Suppressor macrophage treated with lipopolysaccharide for 1 hour (primary cell): ENCODE measurements at regions not wholly inside any gene's neighbourhood (a gene's known extent, or its start where the extent isn't known, plus 50 kb on each side); places are given as distances from the start of the nearest gene placed in this dataset.

ENCODE experiments used
- DNase-seq, 3 donors: peaks; one replicate each; pipeline ENCODE4 v3.0.0-alpha.2; 2020 to 2022

- no peak for DNase-seq
Observed at GRCh38 chr16:79366635-79367034, 233.9 kb downstream of the MAF start.

- no peak for DNase-seq
Observed at GRCh38 chr16:79365702-79366101, 234.8 kb downstream of the MAF start.

- DNase-seq: no peak
Observed at GRCh38 chr16:79363484-79363883, 237.1 kb downstream of the MAF start.

- no peak for DNase-seq
Observed at GRCh38 chr16:79363035-79363434, 237.5 kb downstream of the MAF start.

GRCh38 chr16:79362300-79362970 lies 238.1 kb downstream of the MAF start:
- no peak for DNase-seq

GRCh38 chr16:79361132-79361751 lies 239.3 kb downstream of the MAF start:
- DNase-seq: no peak

GRCh38 chr16:79360267-79360666 lies 240.3 kb downstream of the MAF start:
- no peak for DNase-seq

GRCh38 chr16:79359082-79359481 lies 241.5 kb downstream of the MAF start:
- no peak for DNase-seq

GRCh38 chr16:79358188-79358587 lies 242.3 kb downstream of the MAF start:
- no peak for DNase-seq

- no peak for DNase-seq
Observed at GRCh38 chr16:79355600-79356358, 244.8 kb downstream of the MAF start.

- no peak for DNase-seq
Observed at GRCh38 chr16:79351927-79352326, 248.6 kb downstream of the MAF start.

- no peak for DNase-seq
Observed at GRCh38 chr16:79349803-79350202, 250.7 kb downstream of the MAF start.

- DNase-seq: no peak
Observed at GRCh38 chr16:79348521-79349306, 251.8 kb downstream of the MAF start.

GRCh38 chr16:79347277-79347676 lies 253.3 kb downstream of the MAF start:
- no peak for DNase-seq

GRCh38 chr16:79339863-79340262 lies 260.7 kb downstream of the MAF start:
- no peak for DNase-seq

- DNase-seq: no peak
Observed at GRCh38 chr16:79337906-79338305, 262.6 kb downstream of the MAF start.

GRCh38 chr16:79336437-79337229 lies 263.9 kb downstream of the MAF start:
- peak in 2 of 3 donors; percentile 8 to 31 for DNase-seq

GRCh38 chr16:79334127-79334526 lies 266.4 kb downstream of the MAF start:
- DNase-seq: peak; percentile 33 to 56 (median 35)

- DNase-seq: no peak
Observed at GRCh38 chr16:79331066-79331465, 269.5 kb downstream of the MAF start.

- no peak for DNase-seq
Observed at GRCh38 chr16:79329967-79330366, 270.6 kb downstream of the MAF start.

GRCh38 chr16:79329166-79329521 lies 271.4 kb downstream of the MAF start:
- peak; percentile 84 to 97 (median 94) for DNase-seq

- DNase-seq: peak in 2 of 3 donors; percentile 77 to 80
Observed at GRCh38 chr16:79328402-79329165, 272.0 kb downstream of the MAF start.
